Right hindlimb (tissue), 1 donor: ENCODE measurements at regions not wholly inside any gene's neighbourhood (a gene's known extent, or its start where the extent isn't known, plus 50 kb on each side); places are given as distances from the start of the nearest gene placed in this dataset.

ENCODE experiments used
- DNase-seq: peaks from one replicate; pipeline ENCODE4 v3.0.0-alpha.2; 2018

DNA sequence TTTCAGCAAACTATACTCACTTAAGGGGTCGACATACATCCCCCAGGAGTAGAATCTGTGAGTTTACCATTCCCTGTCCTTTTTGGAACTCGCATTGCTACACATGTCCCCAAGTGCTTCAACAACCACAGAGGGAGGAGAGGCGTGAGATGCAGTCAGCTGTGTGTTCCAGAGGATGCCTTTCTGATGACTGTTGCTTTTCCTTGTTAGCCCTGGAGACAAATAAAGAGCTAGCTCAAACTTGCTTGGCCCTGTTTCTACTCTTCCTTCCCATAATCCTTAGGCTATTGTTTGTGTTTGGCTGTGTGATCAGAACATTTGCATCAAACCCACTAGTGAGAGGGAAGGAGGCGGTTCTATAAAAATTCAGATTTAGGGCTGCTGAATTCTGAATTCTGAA lies 264.0 kb downstream of the ENGASE start:
- no peak for DNase-seq

DNA sequence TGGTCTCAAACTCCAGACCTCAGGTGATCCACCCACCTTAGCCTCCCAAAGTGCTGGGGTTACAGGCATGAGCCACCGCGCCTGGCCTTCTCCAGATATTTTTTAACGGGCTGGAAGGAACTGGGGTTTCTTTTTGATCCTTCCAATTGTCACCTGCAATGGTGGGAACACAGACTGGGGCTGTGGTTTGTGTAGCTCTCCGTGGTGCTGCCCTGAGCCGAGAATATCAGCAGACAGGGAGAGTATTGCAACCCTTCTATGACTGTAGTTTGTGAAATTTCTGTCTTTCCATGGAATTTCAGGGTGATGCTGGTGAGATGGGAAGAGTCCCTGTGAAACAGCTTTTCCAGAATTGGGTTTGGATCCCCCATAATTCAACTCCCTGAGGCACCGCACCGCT lies 263.5 kb downstream of the ENGASE start:
- DNase-seq: no peak

DNA sequence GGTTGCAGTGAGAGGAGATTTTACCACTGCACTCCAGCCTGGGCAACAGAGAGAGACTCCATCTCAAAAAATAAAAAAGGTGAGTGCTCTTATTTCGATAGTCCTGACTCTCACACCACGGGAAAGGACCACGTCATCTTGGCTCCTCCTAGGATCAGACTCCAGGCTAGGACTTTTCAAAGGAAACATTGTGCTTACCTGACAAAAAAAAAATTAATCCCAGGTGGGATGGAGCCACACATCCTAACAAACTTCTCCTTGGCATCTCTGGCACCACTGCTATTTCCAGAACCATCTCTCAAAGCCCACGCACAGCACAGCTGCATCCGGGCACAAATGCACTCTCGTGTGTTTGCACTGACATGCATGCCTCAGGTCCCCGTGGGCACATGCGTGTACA lies 262.4 kb downstream of the ENGASE start:
- DNase-seq: no peak

DNA sequence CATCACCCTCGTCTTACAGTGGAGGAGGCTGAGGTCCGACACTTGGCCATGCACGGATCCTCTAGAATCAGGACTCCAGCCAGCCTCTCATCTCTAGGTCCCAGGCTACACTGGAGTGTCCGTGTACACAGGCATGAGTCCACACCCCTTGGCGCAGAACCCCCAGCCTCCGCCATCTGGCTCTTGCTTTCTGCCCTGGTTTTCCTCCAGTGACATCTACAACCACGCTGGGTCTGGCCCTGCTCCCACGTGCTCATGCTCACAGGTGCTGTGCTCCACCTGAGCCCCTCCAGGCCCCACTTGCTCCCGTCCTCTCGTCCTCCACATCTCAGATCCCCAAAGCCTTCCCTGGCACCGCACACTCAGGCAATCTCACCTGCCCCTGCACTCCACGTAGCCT lies 260.8 kb downstream of the ENGASE start:
- DNase-seq: no peak

DNA sequence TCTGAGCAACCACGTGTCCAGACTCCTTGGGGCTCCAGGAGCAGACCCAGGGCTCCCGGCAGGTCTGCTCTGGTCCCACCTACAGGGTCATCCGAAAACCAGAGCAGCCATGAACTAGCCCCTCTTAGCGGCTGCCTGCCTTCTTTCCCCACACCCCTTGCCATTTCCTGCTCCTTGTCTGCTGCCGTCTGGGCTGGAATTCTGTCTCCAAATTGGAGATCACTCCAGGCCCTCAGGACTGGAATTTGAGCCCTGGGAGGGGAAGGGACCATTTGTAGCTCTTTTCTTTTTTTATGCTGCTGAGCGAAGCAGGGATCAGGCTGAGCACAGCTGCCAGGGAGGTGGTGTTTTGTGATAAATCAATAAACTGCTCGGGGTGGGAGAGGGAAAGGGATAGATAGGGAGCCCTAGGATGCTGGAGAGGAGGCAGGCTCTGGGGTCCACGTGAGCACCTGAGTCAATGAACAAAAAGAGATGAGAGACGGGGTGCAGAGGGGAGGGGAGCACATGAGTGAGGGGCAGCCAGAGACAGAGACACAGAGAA lies 257.5 kb downstream of the ENGASE start:
- no peak for DNase-seq

DNA sequence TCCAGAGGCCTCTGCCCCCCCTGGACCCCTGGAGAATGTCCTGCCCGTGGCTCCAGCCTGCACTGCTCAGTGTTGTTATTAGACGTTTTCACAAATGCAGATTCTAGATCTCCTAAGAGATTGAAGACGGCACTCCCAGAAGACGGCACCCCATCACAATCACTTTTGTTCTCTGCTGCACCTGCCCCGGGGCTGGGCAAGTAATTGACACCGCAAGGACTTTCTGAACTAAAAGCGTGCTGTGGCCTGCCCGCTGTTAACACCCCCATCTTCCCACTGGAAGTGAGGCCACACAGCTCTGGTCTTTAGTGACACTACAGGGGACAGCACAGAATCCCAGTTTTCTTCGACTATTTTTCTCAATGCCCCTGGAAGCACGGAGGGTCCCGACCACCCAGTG lies 256.9 kb downstream of the ENGASE start:
- DNase-seq: no peak

DNA sequence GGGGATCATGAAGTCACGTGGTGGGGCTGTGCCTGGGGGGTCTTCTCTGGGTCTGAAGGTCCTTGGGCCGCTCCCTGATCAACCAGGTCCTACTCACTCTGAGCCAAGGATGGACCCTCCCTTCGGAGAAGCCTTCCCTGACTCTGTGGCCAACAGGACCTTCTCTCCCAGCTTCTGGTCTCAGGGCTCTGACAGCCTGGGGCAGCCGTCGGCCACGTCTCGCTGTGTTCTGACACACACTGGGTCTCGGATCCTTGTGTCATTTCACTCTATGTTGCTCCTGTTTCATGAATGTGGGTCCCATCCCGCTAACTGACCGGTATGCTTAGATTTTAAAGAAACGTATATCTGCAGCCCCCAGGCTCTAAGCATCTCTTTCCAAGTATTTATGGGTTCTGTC lies 256.1 kb downstream of the ENGASE start:
- DNase-seq: no peak

DNA sequence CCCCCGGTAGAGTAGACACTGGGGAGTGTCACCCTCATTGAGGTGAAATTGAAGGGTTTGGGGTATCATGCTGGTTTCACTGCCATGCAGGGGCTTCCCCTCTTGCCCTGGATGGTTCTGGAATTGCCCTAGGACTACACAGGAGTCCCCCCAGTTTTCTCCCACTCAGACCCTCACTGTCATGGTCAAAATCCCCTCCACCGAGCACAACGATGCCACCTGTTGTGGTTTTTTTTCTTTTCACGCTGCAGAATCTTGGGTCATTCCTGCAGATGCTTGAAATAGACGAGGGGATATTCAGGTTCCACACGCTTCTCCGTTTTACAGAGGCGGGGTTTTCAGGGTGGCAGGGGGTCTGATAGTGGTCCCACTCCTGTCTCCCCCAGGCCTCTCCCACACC lies 255.6 kb downstream of the ENGASE start:
- no peak for DNase-seq

DNA sequence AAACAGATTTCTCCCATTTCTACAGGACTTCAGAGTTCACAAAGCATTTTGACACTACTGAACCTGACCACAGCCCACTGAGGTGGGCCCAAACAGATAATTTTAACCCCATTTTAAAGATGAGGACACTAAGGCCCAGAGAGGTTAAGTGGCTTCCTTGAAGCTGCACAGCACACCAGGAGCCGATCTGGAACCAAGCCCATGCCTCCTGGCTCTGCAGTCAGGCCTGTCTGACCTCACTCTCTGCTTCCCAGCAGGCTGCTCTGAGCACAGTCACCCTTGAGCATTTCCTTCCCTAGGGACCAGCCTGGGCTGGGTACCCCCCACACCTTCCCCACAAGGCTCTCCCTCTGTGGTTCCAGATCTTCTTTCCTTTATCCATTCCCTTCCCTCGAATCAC lies 252.2 kb downstream of the ENGASE start:
- no peak for DNase-seq

DNA sequence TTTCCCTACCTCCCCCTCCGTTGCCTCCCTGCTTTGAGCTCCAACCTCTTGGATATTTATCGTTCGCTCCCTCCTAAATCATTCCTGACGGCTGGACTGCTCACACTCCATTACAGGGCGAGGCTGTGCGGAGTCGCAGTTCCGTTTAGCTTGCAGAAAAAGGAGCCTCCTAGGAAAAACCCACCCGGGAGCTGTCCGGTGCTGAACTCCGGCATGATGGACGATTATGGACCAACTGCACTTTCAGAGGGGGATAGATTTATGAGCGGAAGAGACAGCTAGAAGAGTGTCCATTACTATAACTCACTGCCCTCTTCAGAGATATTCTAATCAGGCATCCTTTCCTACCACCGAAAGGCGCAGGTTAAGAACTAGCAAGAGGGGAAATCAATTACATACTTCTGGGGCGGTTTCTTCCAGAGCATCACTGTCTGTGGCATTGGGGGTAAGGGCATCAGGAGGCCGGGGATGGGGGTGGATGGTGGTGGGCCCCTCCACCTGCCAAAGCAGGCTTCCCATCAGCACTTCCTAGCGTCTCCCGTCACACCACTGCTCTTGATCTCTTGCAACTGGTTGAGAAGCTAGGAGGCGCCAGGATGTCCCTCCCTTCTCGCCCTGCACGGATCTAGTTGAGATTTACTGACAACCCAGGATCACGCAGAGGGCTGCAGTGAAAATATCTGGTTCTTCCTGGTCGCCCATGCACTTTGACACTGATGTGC lies 251.2 kb downstream of the ENGASE start:
- peak; percentile 47 for DNase-seq

DNA sequence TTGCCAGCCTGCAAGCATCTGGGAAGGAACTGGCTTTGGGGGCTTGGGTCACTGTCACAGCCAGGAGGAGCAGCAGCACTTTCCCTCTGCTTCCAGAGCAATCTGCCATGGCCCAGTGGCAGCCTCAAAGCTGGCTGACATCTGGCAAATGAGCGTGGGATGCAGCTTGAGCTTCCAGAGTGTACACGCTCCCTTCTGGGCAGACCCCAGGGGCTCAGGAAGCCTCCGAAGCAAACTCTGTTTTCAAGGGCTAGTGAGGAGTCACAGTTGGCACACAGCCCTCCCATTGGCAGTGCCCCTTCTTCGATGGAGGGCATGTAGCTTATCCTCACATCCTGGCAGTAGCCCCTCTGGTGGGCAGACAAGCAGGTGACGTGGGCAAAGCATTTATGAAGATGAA lies 249.6 kb downstream of the ENGASE start:
- no peak for DNase-seq

DNA sequence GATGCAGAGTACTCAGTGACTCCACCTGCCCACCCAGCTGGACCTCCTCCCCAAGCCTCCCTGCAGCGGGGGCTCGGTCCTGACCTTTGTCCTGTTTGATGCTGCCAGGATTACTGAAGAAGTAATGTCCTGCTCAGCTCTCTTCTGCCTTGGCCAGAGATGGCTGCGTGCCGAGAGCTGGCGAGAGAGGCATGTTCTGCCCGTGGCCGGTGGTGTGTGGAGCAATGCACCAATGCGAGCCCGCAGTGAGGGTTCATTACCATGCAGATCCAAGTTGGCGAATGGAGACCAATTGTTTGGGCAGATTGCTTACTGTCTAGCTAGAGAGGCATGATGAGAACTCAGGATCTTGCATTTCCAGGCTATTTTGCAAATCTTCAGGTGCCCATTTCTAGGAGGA lies 248.9 kb downstream of the ENGASE start:
- no peak for DNase-seq

DNA sequence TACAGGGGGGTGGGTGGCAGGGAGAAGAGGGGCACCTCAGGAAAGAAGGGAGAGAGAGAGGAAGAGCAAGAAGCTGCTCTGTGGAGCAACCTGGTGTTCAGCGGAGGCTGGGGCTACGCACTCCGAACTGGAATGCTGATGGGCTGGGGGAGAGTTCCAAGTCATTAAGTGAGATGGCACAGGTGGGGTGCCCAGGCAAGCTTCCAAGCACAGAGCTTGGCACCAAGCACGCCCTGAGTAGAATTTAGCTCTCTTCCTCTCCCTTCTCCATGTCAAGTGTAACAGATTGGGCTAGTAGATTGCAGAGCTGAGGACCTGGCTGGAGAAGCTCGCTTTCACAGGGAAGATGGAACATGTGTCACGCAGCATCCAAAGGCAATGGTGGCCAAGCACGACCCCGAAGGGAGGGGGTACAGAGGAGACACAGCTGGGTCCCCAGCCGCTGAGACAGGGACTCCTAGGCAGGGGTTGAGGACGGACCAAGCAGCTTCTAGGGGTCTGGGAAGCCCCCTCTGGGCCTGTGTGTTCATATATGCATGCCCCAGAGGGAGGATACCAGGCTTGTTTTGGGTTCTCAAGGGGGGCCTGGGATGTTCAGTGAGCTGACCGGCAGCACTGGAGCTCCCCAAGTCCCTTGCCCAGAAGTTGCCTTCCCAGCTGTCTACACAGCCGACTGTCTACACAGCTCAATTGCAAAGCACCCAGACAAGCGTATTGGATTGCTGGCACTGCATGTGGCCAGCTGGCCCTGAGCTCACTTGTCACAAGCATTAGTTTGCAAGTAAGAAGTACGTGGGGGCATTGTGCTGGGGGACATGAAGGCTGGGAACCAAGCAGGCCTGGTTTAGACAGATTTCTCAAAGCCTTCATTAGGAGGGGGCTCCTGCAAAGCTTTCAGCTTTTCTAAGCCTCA lies 247.8 kb downstream of the ENGASE start:
- no peak for DNase-seq

DNA sequence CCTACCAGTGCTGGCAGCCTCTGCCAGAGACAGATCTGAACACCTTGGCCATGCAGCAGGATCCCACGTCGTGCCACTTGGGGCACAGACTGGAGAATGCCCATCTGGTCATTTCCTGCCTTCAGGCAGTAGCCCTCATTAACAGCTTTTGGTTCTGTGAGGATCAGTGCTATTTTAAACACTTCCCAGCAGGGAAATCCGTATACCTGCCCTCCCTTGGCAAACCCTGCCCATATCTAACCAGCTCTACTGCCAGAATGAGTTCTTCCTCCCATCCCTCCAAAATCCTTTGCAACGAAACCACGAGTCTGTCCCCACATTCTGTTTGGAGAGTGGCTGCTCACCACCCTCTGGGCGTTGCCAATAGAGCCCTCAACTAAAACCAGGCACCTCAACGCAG lies 245.7 kb downstream of the ENGASE start:
- DNase-seq: no peak

DNA sequence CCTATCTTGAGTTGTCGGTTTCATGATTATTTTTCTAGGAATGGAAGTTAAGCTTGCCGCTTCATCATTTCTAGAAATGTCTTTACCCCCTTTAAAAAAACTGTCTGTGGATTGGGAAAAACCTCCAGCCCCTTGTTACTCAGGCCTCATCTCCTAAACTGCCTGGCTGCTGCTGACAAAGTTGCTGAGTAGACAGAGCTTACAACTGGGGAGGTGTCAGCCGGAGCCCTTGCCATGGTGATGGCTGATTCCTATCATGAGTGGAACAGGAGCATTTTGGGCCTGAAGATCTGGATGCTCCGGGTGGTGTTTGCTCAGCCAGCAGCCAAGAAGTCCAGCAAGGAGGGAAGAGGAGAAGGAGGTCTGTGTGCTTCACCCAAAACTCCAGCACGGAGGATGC lies 243.3 kb downstream of the ENGASE start:
- DNase-seq: no peak

DNA sequence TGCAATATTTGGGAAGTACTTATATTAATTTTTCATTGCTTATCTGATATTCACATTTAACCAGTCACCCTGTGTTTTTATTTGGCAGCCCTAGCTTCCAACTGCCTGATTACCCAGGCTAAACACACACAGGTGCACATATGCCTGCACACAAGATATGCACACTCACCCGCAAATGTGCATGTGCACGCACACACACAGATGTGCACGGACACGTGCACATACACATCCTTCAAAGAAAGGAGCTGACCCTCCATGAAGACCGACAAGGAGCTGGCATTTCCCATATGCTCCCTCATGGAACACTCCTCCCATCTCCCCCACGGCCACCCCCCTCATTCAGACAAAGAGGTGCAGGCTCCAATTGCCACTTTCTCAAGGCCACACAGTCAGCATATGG lies 242.2 kb downstream of the ENGASE start:
- no peak for DNase-seq

DNA sequence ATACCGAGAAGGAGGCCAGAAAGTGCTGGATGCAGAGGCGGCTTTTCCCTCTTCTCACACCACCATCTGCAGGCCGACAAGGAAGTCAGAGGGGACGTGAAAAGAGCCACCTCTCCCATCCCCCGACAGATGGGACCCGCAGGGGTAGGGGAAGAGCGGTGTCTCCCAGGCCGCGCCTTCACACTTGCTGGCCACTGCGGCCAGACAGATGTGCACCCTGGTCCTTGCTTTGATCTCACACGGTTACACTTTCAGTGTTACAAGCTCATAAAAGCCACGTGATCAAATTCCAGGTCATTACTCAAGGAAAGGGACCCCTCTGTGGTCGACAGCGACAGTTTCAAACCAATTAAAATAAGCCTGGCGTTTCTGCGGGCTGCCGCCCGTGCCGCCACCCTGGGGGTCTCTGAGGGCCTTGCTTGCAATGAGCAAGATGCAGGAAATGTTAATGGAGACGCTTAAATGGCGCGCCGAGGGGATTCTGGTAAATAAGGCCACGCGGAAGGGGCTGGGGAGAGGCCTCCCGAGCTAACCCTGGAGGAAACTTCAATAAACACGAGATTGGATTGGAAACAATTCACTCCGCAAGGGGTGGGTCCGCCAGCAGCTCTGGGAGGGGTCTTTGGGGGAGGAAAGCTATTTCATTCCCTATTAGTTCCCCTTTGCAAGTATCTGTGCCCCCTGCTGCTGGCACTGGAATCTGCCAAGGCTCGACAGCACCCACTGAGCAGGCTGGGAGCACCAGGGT lies 240.9 kb downstream of the ENGASE start:
- no peak for DNase-seq

DNA sequence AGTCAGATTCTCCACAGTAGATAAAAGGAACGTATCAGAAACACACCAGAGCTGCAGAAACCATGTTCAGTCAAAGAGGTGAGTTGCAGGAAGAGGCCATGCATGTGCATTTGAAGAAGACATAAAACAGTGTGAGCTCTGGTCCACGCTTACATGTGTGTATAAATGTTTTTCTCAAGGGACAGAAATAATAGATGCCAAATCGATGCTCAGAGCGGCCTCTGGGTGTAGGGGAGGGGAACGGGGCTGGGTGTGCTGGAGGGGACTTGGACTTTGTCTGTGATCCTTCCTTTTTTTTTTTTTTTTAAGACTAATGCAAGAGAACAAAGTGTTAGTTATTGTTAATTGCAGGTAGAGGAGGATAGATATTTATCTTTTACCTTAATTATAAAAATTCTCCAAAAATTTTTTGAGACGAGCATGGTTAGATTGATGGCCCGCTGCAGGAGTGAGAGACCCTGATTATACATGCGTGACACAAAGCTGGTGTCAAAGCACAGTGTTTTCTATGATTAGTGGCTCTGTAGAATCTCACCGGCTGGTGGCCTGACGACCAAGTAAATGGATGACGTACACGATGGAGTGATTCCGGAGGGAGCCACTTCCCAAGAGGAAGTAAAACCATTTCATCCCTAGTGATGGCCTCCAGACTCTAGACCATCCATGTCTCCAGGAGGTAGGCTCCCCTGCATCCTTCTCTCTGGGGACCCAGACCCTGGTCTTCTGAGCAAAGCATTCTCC lies 240.2 kb downstream of the ENGASE start:
- no peak for DNase-seq

DNA sequence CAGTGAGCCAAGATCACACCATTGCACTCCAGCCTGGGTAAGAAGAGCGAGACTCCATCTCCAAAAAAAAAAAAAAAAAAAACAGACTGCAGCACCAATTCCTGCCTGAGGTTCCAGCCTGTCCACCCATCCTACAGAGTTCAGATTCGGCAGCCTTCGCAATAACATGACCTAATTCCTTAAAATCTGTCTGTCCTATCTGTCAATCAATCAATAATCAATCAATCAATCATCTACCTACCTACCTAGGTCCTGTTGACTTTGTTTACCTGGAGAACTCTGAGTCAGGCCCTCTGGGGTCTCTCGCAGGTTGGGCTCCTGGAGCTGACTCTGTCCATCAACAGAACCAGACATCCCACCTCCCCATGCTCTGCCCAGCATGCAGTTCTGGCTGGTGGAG lies 236.7 kb downstream of the ENGASE start:
- DNase-seq: no peak

DNA sequence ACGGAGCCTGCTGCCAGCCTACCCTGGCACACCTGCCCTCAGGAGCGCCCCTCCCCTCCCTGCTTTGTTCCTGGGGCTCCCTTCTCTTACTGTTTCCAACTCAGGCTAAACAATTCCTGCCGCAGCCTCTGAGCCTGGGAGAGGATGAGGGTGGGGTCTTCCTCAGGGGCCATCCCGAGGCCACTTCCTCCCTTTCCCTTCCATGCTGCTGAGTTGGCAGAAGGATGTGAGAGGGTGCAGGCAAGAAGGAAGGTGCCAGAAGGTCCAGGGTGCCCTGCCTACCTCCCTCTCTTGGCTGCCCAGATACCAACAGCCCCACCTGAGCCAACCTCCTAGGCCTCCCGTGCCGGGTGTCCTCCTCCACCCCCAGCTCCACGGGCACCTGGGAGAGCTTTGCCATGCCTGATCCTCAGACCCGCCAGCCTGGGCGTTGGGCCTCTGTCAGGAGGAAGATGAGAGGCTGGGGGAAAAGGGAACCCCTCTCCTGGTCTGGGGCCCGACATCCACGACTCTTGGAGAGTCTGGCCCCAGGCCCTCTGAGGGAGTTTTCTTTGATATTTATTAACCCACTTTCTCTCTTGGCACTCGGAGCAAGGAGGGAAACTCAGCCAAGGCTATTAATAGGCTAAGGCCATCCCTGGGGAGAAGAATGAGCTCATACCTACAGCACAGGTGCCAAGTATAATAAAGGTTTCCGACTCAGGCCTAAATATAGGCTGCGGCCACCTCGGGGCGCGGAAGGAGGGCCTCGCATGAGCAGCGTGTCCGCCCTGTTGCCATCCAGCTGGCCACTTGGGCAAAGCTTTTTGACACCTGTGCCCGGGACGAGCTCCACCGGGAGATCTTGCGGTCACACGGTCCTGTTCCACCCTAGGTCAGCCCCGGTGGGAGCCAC lies 232.0 kb downstream of the ENGASE start:
- DNase-seq: peak; percentile 26

DNA sequence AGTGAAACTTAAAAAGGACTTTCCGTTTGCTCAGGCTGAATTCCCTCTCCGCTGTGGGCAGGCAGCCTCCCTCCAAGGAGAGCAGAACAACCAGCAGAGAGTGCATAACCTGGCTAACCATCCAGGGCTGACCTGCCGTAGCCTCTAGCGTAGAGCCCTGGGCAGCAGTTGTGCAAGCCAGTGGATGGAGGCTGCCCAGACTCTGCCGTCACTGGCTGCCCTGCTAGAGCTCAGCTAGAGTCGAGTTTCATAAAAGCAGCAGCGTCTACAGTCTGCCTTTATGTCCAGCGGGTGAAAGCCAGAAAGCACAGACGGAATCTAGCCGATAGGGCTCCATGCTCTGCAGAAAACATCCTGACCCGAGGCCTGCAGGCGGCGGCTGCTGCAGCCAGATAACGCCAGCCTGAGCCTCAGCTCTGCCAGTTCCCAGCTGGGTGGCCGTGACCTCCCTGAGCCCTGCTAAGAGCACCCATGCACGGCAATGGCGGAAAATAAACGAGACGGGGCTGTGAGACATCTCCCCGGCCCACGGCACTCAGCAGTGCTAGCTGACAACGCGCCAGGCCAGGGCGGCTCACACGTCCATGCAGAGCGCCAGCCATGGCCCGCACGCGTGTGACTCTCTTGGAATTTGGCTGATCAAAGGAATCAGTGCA lies 231.3 kb downstream of the ENGASE start:
- peak; percentile 43 for DNase-seq
